Esophagus muscularis mucosa (tissue), 4 donors: ENCODE measurements at regions not wholly inside any gene's neighbourhood (a gene's known extent, or its start where the extent isn't known, plus 50 kb on each side); places are given as distances from the start of the nearest gene placed in this dataset.

Experiments
- CTCF ChIP-seq, 3 experiments: fragments of 200-600 bp in 2 of 3; fragments of 450-650 bp in 1 of 3; sonication (generic) in 2 of 3; IDR thresholded peaks; one replicate each; pipeline ENCODE4 v1.5.1; 2017 to 2019; ENCODE audit warnings: antibody characterized with exemption in 3 of 3, mild to moderate bottlenecking in 2 of 3, moderate library complexity in 1 of 3
- EP300 ChIP-seq: sonication (generic); formaldehyde crosslinking; IDR thresholded peaks from one replicate; pipeline ENCODE4 v1.6.1; 2017; ENCODE audit warnings: antibody characterized with exemption
- POLR2A ChIP-seq: fragments of 450-650 bp; IDR thresholded peaks from one replicate; pipeline ENCODE4 v1.6.1; 2017; ENCODE audit warnings: antibody characterized with exemption, moderate library complexity, mild to moderate bottlenecking, low read depth

DNA sequence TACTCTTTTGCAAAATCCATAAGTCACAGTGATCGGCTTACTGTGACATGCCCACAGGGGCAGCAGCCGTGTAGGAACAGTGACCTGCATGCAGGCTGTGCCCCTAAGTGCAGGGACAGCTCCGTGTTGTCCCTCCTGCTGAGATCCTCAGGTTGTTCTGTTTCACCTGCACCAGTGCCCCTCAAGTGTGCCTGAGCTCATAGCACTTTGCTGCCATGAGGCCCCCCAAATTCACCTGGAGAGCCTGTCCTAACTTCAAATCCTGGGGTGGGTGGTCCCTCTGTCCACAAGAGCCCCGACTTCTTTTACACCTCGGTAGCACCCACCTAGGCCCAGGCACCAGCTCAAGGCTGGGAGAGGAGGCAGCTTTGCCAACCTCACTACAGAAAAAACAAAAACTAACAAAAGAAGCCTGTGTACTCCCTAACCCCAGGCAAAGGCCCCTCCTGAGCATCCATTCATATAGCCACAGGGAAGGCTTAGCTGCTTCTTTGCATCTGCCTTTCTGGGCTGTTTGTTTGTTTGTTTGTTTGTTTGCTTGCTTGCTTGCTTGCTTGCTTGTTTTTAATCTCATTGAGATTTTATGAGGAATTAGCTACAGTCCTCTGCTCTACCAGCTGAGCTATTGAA lies 214.5 kb downstream of the AUH start:
- TF ChIP-seq CTCF (IDR thresholded peaks at IDR 0.05) (no peak), POLR2A (no peak), EP300 (no peak)
